Loucy (cell line): ENCODE measurements at regions not wholly inside any gene's neighbourhood (a gene's known extent, or its start where the extent isn't known, plus 50 kb on each side); places are given as distances from the start of the nearest gene placed in this dataset.

Source experiments
- H2AFZ ChIP-seq: fragments of 200-600 bp; sonication (generic); 2 replicates; pipeline ENCODE4 v1.6.0; 2016; ENCODE audit warnings: antibody characterized with exemption, mild to moderate bottlenecking, low read length, moderate library complexity
- H3F3A ChIP-seq: fragments of 200-600 bp; 2 replicates; pipeline ENCODE4 v1.6.0; 2016; ENCODE audit warnings: antibody characterized with exemption, low read depth, mild to moderate bottlenecking
- H3K27me3 ChIP-seq: fragments of 200-600 bp; sonication (generic); 2 replicates; pipeline ENCODE4 v1.6.1; 2014; ENCODE audit warnings: low read length, mild to moderate bottlenecking; ENCODE audit not compliant: insufficient read depth, poor library complexity, severe bottlenecking
- H3K36me3 ChIP-seq: fragments of 200-600 bp; sonication (generic); 2 replicates; pipeline ENCODE4 v1.6.1; 2016; ENCODE audit warnings: low read length; ENCODE audit not compliant: insufficient read depth
- H3K4me1 ChIP-seq: fragments of 200-600 bp; sonication (generic); 2 replicates; pipeline ENCODE4 v1.5.1; 2014; ENCODE audit warnings: low read length, mild to moderate bottlenecking; ENCODE audit not compliant: insufficient read depth, poor library complexity, severe bottlenecking
- H3K4me2 ChIP-seq: fragments of 200-600 bp; sonication (generic); 2 replicates; pipeline ENCODE4 v1.6.0; 2014; ENCODE audit warnings: antibody characterized with exemption, low read length, low read depth, mild to moderate bottlenecking; ENCODE audit not compliant: poor library complexity, severe bottlenecking
- H3K4me3 ChIP-seq: fragments of 200-600 bp; sonication (generic); 2 replicates; pipeline ENCODE4 v1.5.1; 2014; ENCODE audit warnings: low read length, mild to moderate bottlenecking, mixed read lengths; ENCODE audit not compliant: poor library complexity, severe bottlenecking
- H3K79me2 ChIP-seq: fragments of 200-600 bp; sonication (generic); 2 replicates; pipeline ENCODE4 v1.6.1; 2014; ENCODE audit warnings: low read length; ENCODE audit not compliant: insufficient read depth
- H3K9ac ChIP-seq: fragments of 200-600 bp; sonication (generic); 2 replicates; pipeline ENCODE4 v1.6.0; 2014; ENCODE audit warnings: mild to moderate bottlenecking, low read depth, low read length, moderate library complexity; ENCODE audit not compliant: poor library complexity, severe bottlenecking
- H3K9me2 ChIP-seq: fragments of 200-600 bp; sonication (generic); replicated peaks from 2 replicates; pipeline ENCODE4 v1.6.1; 2016; ENCODE audit warnings: low read depth, low read length, mixed read lengths
- H3K9me3 ChIP-seq: fragments of 200-600 bp; sonication (generic); 2 replicates; pipeline ENCODE4 v1.6.1; 2014; ENCODE audit warnings: mild to moderate bottlenecking, antibody characterized with exemption, low read length, low read depth; ENCODE audit not compliant: insufficient read depth
- H4K20me1 ChIP-seq: fragments of 200-600 bp; sonication (generic); 2 replicates; pipeline ENCODE4 v1.6.0; 2014; ENCODE audit warnings: antibody characterized with exemption, low read length, mild to moderate bottlenecking; ENCODE audit not compliant: insufficient read depth, poor library complexity, severe bottlenecking
- CTCF ChIP-seq: fragments of 200-600 bp; sonication (generic); conservative IDR thresholded peaks from 2 replicates; pipeline ENCODE4 v1.5.1; 2014; ENCODE audit warnings: mild to moderate bottlenecking, antibody characterized with exemption, low read length
- EZH2phosphoT487 ChIP-seq: fragments of 200-600 bp; IDR thresholded peaks from 2 replicates; pipeline ENCODE4 v1.6.1; 2018; ENCODE audit warnings: antibody characterized with exemption, mild to moderate bottlenecking, moderate library complexity, borderline replicate concordance

GRCh38 chr11:43574411-43574810 is 106.1 kb upstream of the HSD17B12 start:
- Histone ChIP-seq H3K27me3 (no peaks in the 10 kb centered on the region), H4K20me1 (no peaks in the 10 kb centered on the region), H2AFZ (peak overlapping the region; percentile 76; the same call in 1 of the 2 replicates), H3F3A (no peaks in the 10 kb centered on the region), H3K4me3 (no peak overlapping the region), H3K9ac (no peak overlapping the region), H3K9me2 (no peaks in the 10 kb centered on the region), H3K36me3 (no peaks in the 10 kb centered on the region), H3K4me2 (no peak overlapping the region), H3K9me3 (no peaks in the 10 kb centered on the region), H3K4me1 (no peaks in the 10 kb centered on the region), H3K79me2 (no peaks in the 10 kb centered on the region)
- TF ChIP-seq EZH2phosphoT487, result no peak
- no peak for TF ChIP-seq CTCF

GRCh38 chr11:43574949-43575912 is 105.3 kb upstream of the HSD17B12 start:
- H3K9me3 ChIP-seq, result no peaks in the 10 kb centered on the region
- no peak overlapping the region for H3K9ac ChIP-seq
- no peak overlapping the region for H3K4me2 ChIP-seq
- H3K27me3 ChIP-seq, result no peaks in the 10 kb centered on the region
- no peaks in the 10 kb centered on the region for H3F3A ChIP-seq
- H3K9me2 ChIP-seq, result no peaks in the 10 kb centered on the region
- H3K4me1 ChIP-seq, result no peaks in the 10 kb centered on the region
- H3K79me2 ChIP-seq, result no peaks in the 10 kb centered on the region
- no peaks in the 10 kb centered on the region for H3K36me3 ChIP-seq
- TF ChIP-seq CTCF (no peak), EZH2phosphoT487 (no peak)
- no peak overlapping the region for H3K4me3 ChIP-seq
- H4K20me1 ChIP-seq, result no peaks in the 10 kb centered on the region
- H2AFZ ChIP-seq, result no peak overlapping the region

GRCh38 chr11:43575913-43576310 is 104.6 kb upstream of the HSD17B12 start:
- Histone ChIP-seq H3K9me2 (no peaks in the 10 kb centered on the region), H3K36me3 (no peaks in the 10 kb centered on the region), H2AFZ (no peak overlapping the region), H3K9ac (no peak overlapping the region), H3K4me3 (no peak overlapping the region), H3K9me3 (no peaks in the 10 kb centered on the region), H4K20me1 (no peaks in the 10 kb centered on the region), H3K4me1 (no peaks in the 10 kb centered on the region), H3K79me2 (no peaks in the 10 kb centered on the region), H3F3A (no peaks in the 10 kb centered on the region), H3K27me3 (no peaks in the 10 kb centered on the region), H3K4me2 (no peak overlapping the region)
- TF ChIP-seq CTCF (no peak), EZH2phosphoT487 (no peak)
